Ovary (tissue), 3 donors: ENCODE measurements at regions not wholly inside any gene's neighbourhood (a gene's known extent, or its start where the extent isn't known, plus 50 kb on each side); places are given as distances from the start of the nearest gene placed in this dataset.

Experiments used
- CTCF ChIP-seq, 3 donors: fragments of 450-650 bp in 2 of 3; fragments of 200-600 bp in 1 of 3; IDR thresholded peaks; one replicate each; pipeline versions ENCODE4 v1.5.1 to v1.8.0; 2016 to 2022; ENCODE audit warnings: antibody characterized with exemption in 3 of 3, mild to moderate bottlenecking in 1 of 3
- EP300 ChIP-seq: sonication (generic); formaldehyde crosslinking; IDR thresholded peaks from one replicate; pipeline ENCODE4 v1.6.1; 2017; ENCODE audit warnings: antibody characterized with exemption
- POLR2A ChIP-seq: fragments of 450-650 bp; IDR thresholded peaks from one replicate; pipeline ENCODE4 v1.6.1; 2017; ENCODE audit warnings: antibody characterized with exemption, mild to moderate bottlenecking, moderate library complexity
- donor health status: DM: no; HTN: no; CAD: no.

- TF ChIP-seq CTCF (IDR thresholded peaks at IDR 0.05), result no peak
- no peak for TF ChIP-seq POLR2A
- no peak for TF ChIP-seq EP300
Measured at GRCh38 chr14:94944636-94945258, 174.8 kb upstream of the GSC start.
